Activated CD4-positive, alpha-beta T cell treated with anti-CD3 and anti-CD28 coated beads, Interleukin-2, amount 10 ng/mL, durations not matched to agents 7 days and 5 days (primary cell): ENCODE measurements at regions not wholly inside any gene's neighbourhood (a gene's known extent, or its start where the extent isn't known, plus 50 kb on each side); places are given as distances from the start of the nearest gene placed in this dataset.

Experiments
- CTCF ChIA-PET: fragments of 350-600 bp; sonication (Branson Sonifier 250); formaldehyde crosslinking; loops from one replicate; lab custom pipeline; 2021; ENCODE audit warnings: antibody characterized with exemption; lab: Charles Lee
- POLR2A ChIA-PET: fragments of 350-600 bp; sonication (Branson Sonifier 250); formaldehyde crosslinking; loops from one replicate; lab custom pipeline; 2021; ENCODE audit warnings: antibody characterized with exemption; lab: Charles Lee
- DNase-seq: peaks from one replicate; pipeline ENCODE4 v3.0.0-alpha.2; 2020
- H3K27ac Mint-ChIP-seq: one replicate; pipeline ENCODE4 v1.8.0; 2021; ENCODE audit warnings: mild to moderate bottlenecking, moderate library complexity, mixed read lengths
- H3K27me3 Mint-ChIP-seq: one replicate; pipeline ENCODE4 v1.8.0; 2021; ENCODE audit warnings: mixed read lengths
- H3K36me3 Mint-ChIP-seq: one replicate; pipeline ENCODE4 v1.8.0; 2021; ENCODE audit warnings: low read depth, mixed read lengths
- H3K4me1 Mint-ChIP-seq: one replicate; pipeline ENCODE4 v1.8.0; 2021; ENCODE audit warnings: mixed read lengths
- H3K4me3 Mint-ChIP-seq: one replicate; pipeline ENCODE4 v1.8.0; 2021; ENCODE audit warnings: mild to moderate bottlenecking, moderate library complexity, mixed read lengths
- H3K9me3 Mint-ChIP-seq: one replicate; pipeline ENCODE4 v1.8.0; 2021; ENCODE audit warnings: mixed read lengths

- DNase-seq, result no peak
- Mint-ChIP-seq H3K36me3 (no peaks in the 10 kb centered on the region), H3K27me3 (peaks cover 3% of the 10 kb centered on the region), H3K4me3 (no peak overlapping the region), H3K9me3 (no peaks in the 10 kb centered on the region), H3K4me1 (peaks cover 3% of the 10 kb centered on the region), H3K27ac (no peak overlapping the region)
- ChIA-PET POLR2A (no interaction called here), CTCF (no interaction called here)
Observed at GRCh38 chr16:87230571-87230970, 86.6 kb downstream of the C16orf95 start.

GRCh38 chr16:87231295-87231694, 85.9 kb downstream of the C16orf95 start:
- Mint-ChIP-seq H3K4me1 (peaks cover 11% of the 10 kb centered on the region), H3K27me3 (peaks cover 6% of the 10 kb centered on the region), H3K9me3 (no peaks in the 10 kb centered on the region), H3K27ac (no peak overlapping the region), H3K36me3 (no peaks in the 10 kb centered on the region), H3K4me3 (no peak overlapping the region)
- DNase-seq, result no peak
- CTCF ChIA-PET, result no interaction called here
- POLR2A ChIA-PET, result no interaction called here

- Mint-ChIP-seq H3K36me3 (no peaks in the 10 kb centered on the region), H3K4me3 (no peak overlapping the region), H3K4me1 (peaks cover 15% of the 10 kb centered on the region), H3K27me3 (peaks cover 6% of the 10 kb centered on the region), H3K9me3 (no peaks in the 10 kb centered on the region), H3K27ac (no peak overlapping the region)
- CTCF ChIA-PET, result no interaction called here
- POLR2A ChIA-PET, result no interaction called here
- DNase-seq, result no peak
Observed at GRCh38 chr16:87231911-87232310, 85.3 kb downstream of the C16orf95 start.

GRCh38 chr16:87233928-87234327, 83.3 kb downstream of the C16orf95 start:
- no peak overlapping the region for H3K4me3 Mint-ChIP-seq
- CTCF ChIA-PET, result no interaction called here
- no peak for DNase-seq
- no peaks in the 10 kb centered on the region for H3K9me3 Mint-ChIP-seq
- POLR2A ChIA-PET, result no interaction called here
- H3K36me3 Mint-ChIP-seq, result no peaks in the 10 kb centered on the region
- H3K27ac Mint-ChIP-seq, result no peak overlapping the region
- peaks cover 17% of the 10 kb centered on the region for H3K4me1 Mint-ChIP-seq
- H3K27me3 Mint-ChIP-seq, result peaks cover 9% of the 10 kb centered on the region

GRCh38 chr16:87234601-87235000, 82.6 kb downstream of the C16orf95 start:
- Mint-ChIP-seq H3K9me3 (no peaks in the 10 kb centered on the region), H3K36me3 (no peaks in the 10 kb centered on the region), H3K4me3 (no peak overlapping the region), H3K27me3 (peaks cover 9% of the 10 kb centered on the region), H3K4me1 (peaks cover 17% of the 10 kb centered on the region), H3K27ac (no peak overlapping the region)
- no peak for DNase-seq
- ChIA-PET CTCF (interaction anchor here (0.9 kb wide), 1 partner anchor 38 kb away, joined by 3 read pairs; no protein-coding TSS in a partner anchor), POLR2A (no interaction called here)

GRCh38 chr16:87235810-87236515, 81.2 kb downstream of the C16orf95 start:
- Mint-ChIP-seq H3K9me3 (no peaks in the 10 kb centered on the region), H3K36me3 (no peaks in the 10 kb centered on the region), H3K27me3 (peaks cover 9% of the 10 kb centered on the region), H3K27ac (peak overlapping the region; percentile 75), H3K4me3 (no peak overlapping the region), H3K4me1 (peaks cover 17% of the 10 kb centered on the region)
- peak; percentile 28 for DNase-seq
- CTCF ChIA-PET, result interaction anchor here (1.2 kb wide), 1 partner anchor 43 kb away, joined by 3 read pairs; no protein-coding TSS in a partner anchor
- POLR2A ChIA-PET, result no interaction called here

- Mint-ChIP-seq H3K4me3 (no peak overlapping the region), H3K27ac (peak overlapping the region; percentile 75), H3K36me3 (no peaks in the 10 kb centered on the region), H3K4me1 (peaks cover 17% of the 10 kb centered on the region), H3K9me3 (no peaks in the 10 kb centered on the region), H3K27me3 (peaks cover 9% of the 10 kb centered on the region)
- DNase-seq, result no peak
- POLR2A ChIA-PET, result no interaction called here
- CTCF ChIA-PET, result interaction anchor here (1.2 kb wide), 1 partner anchor 42 kb away, joined by 3 read pairs; no protein-coding TSS in a partner anchor
Observed at GRCh38 chr16:87236516-87237115, 80.6 kb downstream of the C16orf95 start.

GRCh38 chr16:87238361-87238715, 78.9 kb downstream of the C16orf95 start:
- no peak overlapping the region for H3K4me3 Mint-ChIP-seq
- no peaks in the 10 kb centered on the region for H3K36me3 Mint-ChIP-seq
- H3K27ac Mint-ChIP-seq, result no peak overlapping the region
- CTCF ChIA-PET, result no interaction called here
- POLR2A ChIA-PET, result no interaction called here
- H3K27me3 Mint-ChIP-seq, result peaks cover 9% of the 10 kb centered on the region
- no peak for DNase-seq
- no peaks in the 10 kb centered on the region for H3K9me3 Mint-ChIP-seq
- peaks cover 20% of the 10 kb centered on the region for H3K4me1 Mint-ChIP-seq

GRCh38 chr16:87239545-87239944, 77.6 kb downstream of the C16orf95 start:
- CTCF ChIA-PET, result no interaction called here
- Mint-ChIP-seq H3K4me3 (no peak overlapping the region), H3K27ac (no peak overlapping the region), H3K9me3 (no peaks in the 10 kb centered on the region), H3K4me1 (peaks cover 24% of the 10 kb centered on the region), H3K36me3 (no peaks in the 10 kb centered on the region), H3K27me3 (peaks cover 9% of the 10 kb centered on the region)
- POLR2A ChIA-PET, result no interaction called here
- DNase-seq, result no peak

GRCh38 chr16:87240211-87241136, 76.7 kb downstream of the C16orf95 start:
- no peak for DNase-seq
- Mint-ChIP-seq H3K27ac (no peak overlapping the region), H3K9me3 (no peaks in the 10 kb centered on the region), H3K4me3 (no peak overlapping the region), H3K36me3 (no peaks in the 10 kb centered on the region), H3K4me1 (peaks cover 23% of the 10 kb centered on the region), H3K27me3 (peaks cover 7% of the 10 kb centered on the region)
- POLR2A ChIA-PET, result no interaction called here
- CTCF ChIA-PET, result interaction anchor here (1.8 kb wide), 1 partner anchor 19 kb away, joined by 4 read pairs; no protein-coding TSS in a partner anchor

GRCh38 chr16:87241137-87241771, 75.9 kb downstream of the C16orf95 start:
- Mint-ChIP-seq H3K27me3 (peaks cover 3% of the 10 kb centered on the region), H3K27ac (no peak overlapping the region), H3K9me3 (no peaks in the 10 kb centered on the region), H3K4me1 (peaks cover 15% of the 10 kb centered on the region), H3K36me3 (no peaks in the 10 kb centered on the region), H3K4me3 (no peak overlapping the region)
- ChIA-PET POLR2A (no interaction called here), CTCF (interaction anchor here (1.3 to 1.8 kb wide), 2 partner anchors 18 to 38 kb away, joined by 3 to 4 read pairs; no protein-coding TSS in a partner anchor)
- DNase-seq, result no peak

- H3K36me3 Mint-ChIP-seq, result no peaks in the 10 kb centered on the region
- ChIA-PET POLR2A (no interaction called here), CTCF (no interaction called here)
- no peaks in the 10 kb centered on the region for H3K27me3 Mint-ChIP-seq
- H3K4me3 Mint-ChIP-seq, result no peak overlapping the region
- H3K27ac Mint-ChIP-seq, result peak overlapping the region; percentile 38
- no peak for DNase-seq
- no peaks in the 10 kb centered on the region for H3K9me3 Mint-ChIP-seq
- H3K4me1 Mint-ChIP-seq, result peaks cover 9% of the 10 kb centered on the region
Observed at GRCh38 chr16:87243478-87243877, 73.7 kb downstream of the C16orf95 start.
